H1 (cell line): ENCODE measurements at regions not wholly inside any gene's neighbourhood (a gene's known extent, or its start where the extent isn't known, plus 50 kb on each side); places are given as distances from the start of the nearest gene placed in this dataset.

Experiments
- CTCF ChIA-PET: fragments of 300-600 bp; sonication (Branson Sonifier 250); formaldehyde crosslinking; loops from one replicate; lab custom pipeline; 2021; ENCODE audit not compliant: partially characterized antibody; lab: Charles Lee
- POLR2A ChIA-PET: fragments of 300-600 bp; sonication (Branson Sonifier 250); formaldehyde crosslinking; loops from one replicate; lab custom pipeline; 2021; ENCODE audit warnings: inconsistent platforms; ENCODE audit not compliant: partially characterized antibody; lab: Charles Lee
- DNase-seq, 2 experiments: peaks; one replicate each; pipeline versions ENCODE4 v3.0.0 to v3.0.0-alpha.2; 2010 to 2022; ENCODE audit warnings: low spot score in 2 of 2, low read depth in 1 of 2, mixed read lengths in 1 of 2
- FAIRE-seq: peaks from 2 replicates; lab custom pipeline; 2011; peaks lifted over from hg19 to GRCh38; lab: Jason Lieb, UNC
- H2AFZ ChIP-seq: 2 replicates; pipeline ENCODE4 v1.8.1; 2012; ENCODE audit warnings: low read length, inconsistent platforms
- H2AK5ac ChIP-seq: 2 replicates; pipeline ENCODE4 v1.6.1; 2013; ENCODE audit warnings: low read depth, low read length
- H2BK120ac ChIP-seq: replicated peaks from 2 replicates; pipeline ENCODE3; 2013; ENCODE audit warnings: low read depth, low read length, inconsistent platforms
- H2BK12ac ChIP-seq: 2 replicates; pipeline ENCODE4 v1.6.1; 2013; ENCODE audit warnings: low read depth, low read length
- H2BK15ac ChIP-seq: 2 replicates; pipeline ENCODE4 v1.6.1; 2013; ENCODE audit warnings: low read length
- H2BK20ac ChIP-seq: 2 replicates; pipeline ENCODE4 v1.6.1; 2013; ENCODE audit warnings: low read length
- H2BK5ac ChIP-seq: 2 replicates; pipeline ENCODE4 v1.6.1; 2013; ENCODE audit warnings: low read depth, low read length
- H3K14ac ChIP-seq: 2 replicates; pipeline ENCODE4 v1.6.1; 2013; ENCODE audit warnings: inconsistent platforms; ENCODE audit not compliant: insufficient read length
- H3K18ac ChIP-seq: 2 replicates; pipeline ENCODE4 v1.6.1; 2013; ENCODE audit warnings: low read length; ENCODE audit errors: extremely low read depth
- H3K23ac ChIP-seq: 2 replicates; pipeline ENCODE4 v1.6.1; 2013; ENCODE audit warnings: inconsistent platforms; ENCODE audit not compliant: insufficient read length
- H3K23me2 ChIP-seq: 2 replicates; pipeline ENCODE4 v1.6.1; 2013; ENCODE audit warnings: low read depth, low read length
- H3K27ac ChIP-seq: 2 replicates; pipeline ENCODE4 v1.6.1; 2011; ENCODE audit warnings: low read depth, low read length, inconsistent platforms
- H3K27me3 ChIP-seq, 4 experiments: replicated peaks in 1 of 4; 1 replicate in 1 of 4; 2 replicates in 3 of 4; pipeline versions ENCODE4 v1.6.1 to v1.8.1; 2011 to 2013; ENCODE audit warnings: low read length in 3 of 4, mild to moderate bottlenecking in 3 of 4, inconsistent platforms in 2 of 4, mixed read lengths in 2 of 4, moderate library complexity in 1 of 4; ENCODE audit not compliant: control insufficient read depth in 3 of 4, insufficient read depth in 3 of 4; ENCODE audit errors: extremely low read depth in 1 of 4
- H3K36me3 ChIP-seq, 4 experiments: 2 replicates each; pipeline versions ENCODE4 v1.6.1 to v1.8.1; 2011 to 2013; ENCODE audit warnings: mild to moderate bottlenecking in 4 of 4, low read length in 3 of 4, moderate library complexity in 2 of 4, control low read depth in 1 of 4, inconsistent platforms in 1 of 4; ENCODE audit not compliant: insufficient read depth in 4 of 4, control insufficient read depth in 2 of 4
- H3K4ac ChIP-seq: replicated peaks from 2 replicates; pipeline ENCODE3; 2013; ENCODE audit warnings: low read length, low read depth, mixed read lengths, inconsistent platforms; ENCODE audit not compliant: insufficient read length
- H3K4me1 ChIP-seq, 4 experiments: replicated peaks in 1 of 4; 1 replicate in 1 of 4; 2 replicates in 3 of 4; pipeline versions ENCODE4 v1.6.1 to v1.8.1; 2011 to 2013; ENCODE audit warnings: low read length in 3 of 4, inconsistent platforms in 2 of 4, mixed read lengths in 1 of 4; ENCODE audit not compliant: insufficient read depth in 4 of 4, control insufficient read depth in 3 of 4
- H3K4me2 ChIP-seq, 2 experiments: 2 replicates each; pipeline versions ENCODE4 v1.6.1 to v1.8.1; 2011 to 2013; ENCODE audit warnings: low read depth in 2 of 2, low read length in 2 of 2, control low read depth in 1 of 2, inconsistent platforms in 1 of 2, mild to moderate bottlenecking in 1 of 2; ENCODE audit not compliant: insufficient read depth in 1 of 2
- H3K4me3 ChIP-seq, 4 experiments: fragments of 200-600, 300-600 bp in 1 of 4; sonication (generic), shearing (Covaris generic), sonication (Bioruptor Twin) in 1 of 4; 2 replicates each; pipeline versions ENCODE4 v1.5.1 to v1.8.1; 2011 to 2016; ENCODE audit warnings: low read length in 4 of 4, low read depth in 3 of 4, control low read depth in 2 of 4, inconsistent platforms in 2 of 4, mild to moderate bottlenecking in 2 of 4, mixed read lengths in 1 of 4, moderate library complexity in 1 of 4; ENCODE audit not compliant: insufficient read depth in 2 of 4; ENCODE audit errors: extremely low read depth in 1 of 4
- H3K56ac ChIP-seq: replicated peaks from 2 replicates; pipeline ENCODE3; 2013; ENCODE audit warnings: low read depth, mild to moderate bottlenecking, mixed read lengths, low read length, inconsistent platforms; ENCODE audit not compliant: insufficient read length
- H3K79me1 ChIP-seq: 2 replicates; pipeline ENCODE4 v1.6.1; 2013; ENCODE audit warnings: low read depth, low read length, control low read depth
- H3K79me2 ChIP-seq, 2 experiments: 2 replicates each; pipeline versions ENCODE4 v1.6.1 to v1.8.1; 2012 to 2013; ENCODE audit warnings: low read length in 2 of 2, mild to moderate bottlenecking in 2 of 2, inconsistent platforms in 1 of 2; ENCODE audit not compliant: insufficient read depth in 2 of 2, control insufficient read depth in 1 of 2
- H3K9ac ChIP-seq, 4 experiments: replicated peaks in 1 of 4; 1 replicate in 1 of 4; 2 replicates in 3 of 4; pipeline versions ENCODE4 v1.6.1 to v1.8.1; 2011 to 2013; ENCODE audit warnings: low read depth in 3 of 4, low read length in 3 of 4, control low read depth in 2 of 4, mild to moderate bottlenecking in 2 of 4, moderate library complexity in 2 of 4, inconsistent platforms in 1 of 4; ENCODE audit errors: extremely low read depth in 1 of 4
- H3K9me3 ChIP-seq, 2 experiments: 2 replicates each; pipeline versions ENCODE4 v1.6.1 to v1.8.1; 2012 to 2013; ENCODE audit warnings: mild to moderate bottlenecking in 2 of 2, moderate library complexity in 2 of 2, control low read depth in 1 of 2, inconsistent platforms in 1 of 2, low read depth in 1 of 2, low read length in 1 of 2, mixed read lengths in 1 of 2; ENCODE audit not compliant: insufficient read depth in 2 of 2
- H4K20me1 ChIP-seq, 2 experiments: replicated peaks in 1 of 2; 2 replicates each; pipeline versions ENCODE3 to v1.8.1; 2011 to 2013; ENCODE audit warnings: inconsistent platforms in 2 of 2, low read length in 2 of 2, mild to moderate bottlenecking in 1 of 2; ENCODE audit not compliant: insufficient read depth in 2 of 2, control insufficient read depth in 1 of 2
- H4K5ac ChIP-seq: 2 replicates; pipeline ENCODE4 v1.6.1; 2013; ENCODE audit warnings: low read length, low read depth, mixed read lengths, inconsistent platforms; ENCODE audit not compliant: insufficient read length
- H4K8ac ChIP-seq: 2 replicates; pipeline ENCODE4 v1.8.0; 2013; ENCODE audit warnings: mild to moderate bottlenecking, moderate library complexity, low read length, inconsistent platforms; ENCODE audit not compliant: insufficient read depth; ENCODE audit errors: extremely low read depth
- H4K91ac ChIP-seq: replicated peaks from 2 replicates; pipeline ENCODE3; 2013; ENCODE audit warnings: low read length, mixed read lengths, inconsistent platforms; ENCODE audit not compliant: insufficient read length
- KDM1A ChIP-seq: fragments of 200-600, 300-600 bp; sonication (generic); IDR thresholded peaks from 2 replicates; pipeline ENCODE4 v1.7.1; 2016; ENCODE audit warnings: mild to moderate bottlenecking, low read length, borderline replicate concordance
- TBP ChIP-seq: IDR thresholded peaks from 2 replicates; pipeline ENCODE4 v1.6.1; 2011; ENCODE audit warnings: low read depth, low read length, improper control_type of control experiment
- WGBS, 2 experiments: shearing (Covaris generic) in 1 of 2; methylation state at CpG; one replicate each; pipeline versions ENCODE4 v1.1.6 to v1.1.7; 2013 to 2015; ENCODE audit warnings: low lambda C conversion rate in 2 of 2, mixed read lengths in 2 of 2, inconsistent platforms in 1 of 2, low coverage in 1 of 2, missing lambda C conversion rate in 1 of 2; ENCODE audit not compliant: insufficient replicate concordance in 2 of 2, insufficient coverage in 1 of 2, insufficient read length in 1 of 2; ENCODE audit errors: extremely low coverage in 1 of 2, missing lambda C conversion rate in 1 of 2; 5-methylcytosine and 5-hydroxymethylcytosine counted together

DNA sequence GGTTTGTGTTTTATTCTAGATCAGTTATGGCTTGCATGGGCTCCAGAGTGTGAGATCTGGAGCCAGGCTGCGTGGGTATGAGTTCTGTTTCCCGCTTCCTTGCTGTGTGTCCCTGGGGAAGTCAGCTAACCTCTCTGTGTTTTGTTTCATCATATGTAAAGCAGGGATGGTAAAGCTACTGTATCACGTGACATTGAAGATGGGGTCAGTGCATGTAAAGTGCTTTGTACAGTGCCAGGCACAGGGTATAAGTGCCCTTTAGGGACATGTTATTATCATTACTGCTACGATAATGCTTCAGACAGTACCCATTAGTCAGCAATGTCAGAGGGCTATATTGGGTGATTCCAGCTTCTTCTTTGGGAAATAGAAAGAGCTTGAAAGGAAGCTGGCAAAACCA, 186.2 kb downstream of the FOXL1 start:
- Histone ChIP-seq H3K14ac (no peak overlapping the region), H3K9me3 (no peaks in the 10 kb centered on the region), H3K56ac (no peak overlapping the region), H3K23me2 (no peaks in the 10 kb centered on the region), H3K36me3 (no peaks in the 10 kb centered on the region), H3K27me3 (peaks cover 0 to 2% (median 0%) of the 10 kb centered on the region in 4 experiments; a peak in 3 of 7 replicates), H2BK20ac (no peak overlapping the region; the same call in 1 of the 2 replicates), H4K20me1 (no peaks in the 10 kb centered on the region), H2BK5ac (no peak overlapping the region), H3K4ac (no peak overlapping the region), H3K27ac (no peak overlapping the region), H3K18ac (no peak overlapping the region), H4K91ac (no peak overlapping the region), H2BK12ac (no peak overlapping the region), H3K4me2 (no peak overlapping the region), H2AK5ac (no peak overlapping the region), H4K8ac (peak overlapping the region; percentile 63; the same call in 1 of the 2 replicates), H3K79me2 (no peaks in the 10 kb centered on the region)
- DNase-seq: no peak
- no peak for FAIRE-seq
- WGBS, 2 experiments: 92% methylated on average over 4 of the region's 4 CpGs; no CpG with 5 or more reads in 1 of the 2 experiments
- TF ChIP-seq TBP (no peak), KDM1A (peak; percentile 29; the same call in 1 of the 2 replicates)
- TF ChIP-seq, all 59 proteins: peak for 1
- Histone ChIP-seq H3K4me1 (peaks cover 1 to 5% (median 3%) of the 10 kb centered on the region in 4 experiments; a peak in 6 of 7 replicates), H3K4me3 (no peak overlapping the region), H3K79me1 (no peaks in the 10 kb centered on the region), H4K5ac (no peak overlapping the region), H3K23ac (no peak overlapping the region), H2AFZ (no peak overlapping the region), H3K9ac (no peak overlapping the region), H2BK15ac (0 out of 2 replicates have a peak overlapping the region, but pooled peaks have one; percentile 19), H2BK120ac (no peak overlapping the region)
- ChIA-PET POLR2A (no interaction called here), CTCF (interaction anchor here (0.8 to 4.0 kb wide), 7 partner anchors 9 to 200 kb away, joined by 3 to 16 read pairs (median 3); no protein-coding TSS in a partner anchor)
